ENCODE measurements at regions not wholly inside any gene's neighbourhood (a gene's known extent, or its start where the extent isn't known, plus 50 kb on each side); places are given as distances from the start of the nearest gene placed in this dataset.

- no peak for TF ChIP-seq CTCF (IDR thresholded peaks at IDR 0.05; ENCODE audit: poor library complexity)
- TF ChIP-seq EZH2 (IDR thresholded peaks at IDR 0.05; ENCODE audit: borderline replicate concordance): no peak
Measured at GRCh38 chr20:16125816-16126215, 447.4 kb downstream of the KIF16B start.
